ENCODE measurements at regions not wholly inside any gene's neighbourhood (a gene's known extent, or its start where the extent isn't known, plus 50 kb on each side); places are given as distances from the start of the nearest gene placed in this dataset.
"Not testable (repeated sequence)": the region's sequence is repeated elsewhere in the genome, so short reads cannot be mapped to it uniquely, and the experiment has no call there.

GRCh38 chr1:184826001-184826400, 71.3 kb upstream of the EDEM3 start:
- ATAC-seq (no peak), DNase-seq (no peak)
- Mint-ChIP-seq H3K4me1 (ENCODE audit: low read depth) (no peaks in the 10 kb centered on the region), H3K36me3 (ENCODE audit: insufficient read depth) (peaks cover 12% of the 10 kb centered on the region), H3K27me3 (ENCODE audit: low read depth) (no peaks in the 10 kb centered on the region), H3K4me3 (no peak overlapping the region), H3K9me3 (no peaks in the 10 kb centered on the region)

DNA sequence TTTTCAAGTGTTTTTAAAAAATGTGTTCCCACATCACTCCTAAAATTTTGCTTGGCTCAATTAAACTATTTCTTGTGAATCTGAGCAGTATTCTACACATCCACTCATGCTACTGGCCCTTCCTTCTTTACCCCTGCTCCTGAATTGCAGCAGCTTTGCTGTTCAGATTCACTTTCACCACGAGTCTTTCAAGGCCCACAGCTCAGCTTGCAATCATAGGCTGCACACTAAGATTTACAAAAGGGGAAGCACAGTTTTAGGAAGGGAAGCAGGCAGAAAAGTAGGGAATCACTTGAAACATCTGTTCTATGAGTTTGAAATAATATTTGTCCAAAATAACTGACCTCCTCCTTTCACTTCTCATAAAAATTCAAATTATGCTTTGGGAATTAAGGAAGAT, 70.9 kb upstream of the EDEM3 start:
- ATAC-seq (no peak), DNase-seq (no peak)
- no peaks in the 10 kb centered on the region for H3K4me1 Mint-ChIP-seq (ENCODE audit: low read depth)
- H3K36me3 Mint-ChIP-seq (ENCODE audit: insufficient read depth), result peaks cover 16% of the 10 kb centered on the region
- no peak overlapping the region for H3K4me3 Mint-ChIP-seq
- no peaks in the 10 kb centered on the region for H3K27me3 Mint-ChIP-seq (ENCODE audit: low read depth)
- H3K9me3 Mint-ChIP-seq, result no peaks in the 10 kb centered on the region

GRCh38 chr1:184824691-184825323, 70.1 kb upstream of the EDEM3 start:
- Mint-ChIP-seq H3K9me3 (no peaks in the 10 kb centered on the region), H3K4me1 (ENCODE audit: low read depth) (no peaks in the 10 kb centered on the region), H3K27me3 (ENCODE audit: low read depth) (no peaks in the 10 kb centered on the region), H3K4me3 (no peak overlapping the region), H3K36me3 (ENCODE audit: insufficient read depth) (peaks cover 18% of the 10 kb centered on the region)
- ATAC-seq (no peak), DNase-seq (no peak)

- Mint-ChIP-seq H3K27me3 (ENCODE audit: low read depth) (no peaks in the 10 kb centered on the region), H3K4me1 (ENCODE audit: low read depth) (no peaks in the 10 kb centered on the region), H3K4me3 (no peak overlapping the region), H3K9me3 (no peaks in the 10 kb centered on the region), H3K36me3 (ENCODE audit: insufficient read depth) (peaks cover 24% of the 10 kb centered on the region)
- no peak for DNase-seq
- ATAC-seq, result no peak
Observed at GRCh38 chr1:184823080-184823479, 68.4 kb upstream of the EDEM3 start.

DNA sequence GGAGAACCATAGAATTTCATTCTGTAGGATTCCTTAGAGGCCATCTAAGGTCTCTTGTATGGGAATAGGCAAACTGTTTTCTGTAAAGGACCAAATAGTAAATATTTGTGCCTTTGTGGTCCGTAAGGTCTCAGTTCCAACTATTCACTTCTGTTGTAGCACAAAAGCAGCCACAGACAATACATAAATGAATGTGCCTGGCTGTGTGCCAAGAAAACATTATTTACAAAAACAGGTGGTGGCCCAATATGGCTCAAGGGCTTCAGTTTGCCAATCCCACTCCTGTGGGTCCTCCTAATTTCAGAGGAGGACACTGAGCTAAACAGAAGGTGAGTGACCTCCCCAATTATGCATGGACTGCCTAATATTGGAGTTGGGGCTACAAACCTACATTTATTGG, 67.6 kb upstream of the EDEM3 start:
- Mint-ChIP-seq H3K27me3 (ENCODE audit: low read depth) (no peaks in the 10 kb centered on the region), H3K36me3 (ENCODE audit: insufficient read depth) (peaks cover 31% of the 10 kb centered on the region), H3K4me1 (ENCODE audit: low read depth) (no peaks in the 10 kb centered on the region), H3K4me3 (no peak overlapping the region), H3K9me3 (peaks cover 3% of the 10 kb centered on the region)
- ATAC-seq (no peak), DNase-seq (no peak)

DNA sequence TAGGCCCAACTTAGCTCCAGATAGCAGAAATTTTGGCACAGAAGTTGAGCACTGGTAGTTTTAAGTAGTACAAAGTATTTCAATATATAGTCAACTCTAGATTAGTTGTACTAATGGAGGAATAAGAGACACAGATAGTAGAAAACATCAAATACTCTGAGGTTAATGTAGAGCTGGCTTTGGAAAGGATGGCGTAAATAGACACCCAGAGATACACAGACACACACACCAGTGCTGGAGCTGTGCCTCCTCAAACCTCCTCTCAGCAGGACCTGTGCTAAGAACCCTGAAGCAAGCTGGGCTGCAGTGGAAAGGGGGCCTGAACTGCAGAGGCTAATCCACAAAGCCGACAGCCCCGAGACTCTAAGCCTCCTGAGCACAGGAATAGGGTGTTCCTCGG, 67.0 kb upstream of the EDEM3 start:
- no peaks in the 10 kb centered on the region for H3K4me1 Mint-ChIP-seq (ENCODE audit: low read depth)
- ATAC-seq, result no peak
- peaks cover 33% of the 10 kb centered on the region for H3K36me3 Mint-ChIP-seq (ENCODE audit: insufficient read depth)
- no peak for DNase-seq
- no peak overlapping the region for H3K4me3 Mint-ChIP-seq
- H3K27me3 Mint-ChIP-seq (ENCODE audit: low read depth), result no peaks in the 10 kb centered on the region
- peaks cover 3% of the 10 kb centered on the region for H3K9me3 Mint-ChIP-seq

- H3K27me3 Mint-ChIP-seq (ENCODE audit: low read depth), result no peaks in the 10 kb centered on the region
- no peaks in the 10 kb centered on the region for H3K4me1 Mint-ChIP-seq (ENCODE audit: low read depth)
- no peak overlapping the region for H3K4me3 Mint-ChIP-seq
- H3K9me3 Mint-ChIP-seq, result peaks cover 3% of the 10 kb centered on the region
- DNase-seq, result no peak
- no peak for ATAC-seq
- peaks cover 31% of the 10 kb centered on the region for H3K36me3 Mint-ChIP-seq (ENCODE audit: insufficient read depth)
Observed at GRCh38 chr1:184820956-184821355, 66.3 kb upstream of the EDEM3 start.

- Mint-ChIP-seq H3K27me3 (ENCODE audit: low read depth) (no peaks in the 10 kb centered on the region), H3K36me3 (ENCODE audit: insufficient read depth) (peaks cover 31% of the 10 kb centered on the region), H3K4me1 (ENCODE audit: low read depth) (no peaks in the 10 kb centered on the region), H3K4me3 (no peak overlapping the region), H3K9me3 (peaks cover 3% of the 10 kb centered on the region)
- ATAC-seq (no peak), DNase-seq (no peak)
Observed at GRCh38 chr1:184820218-184820750, 65.6 kb upstream of the EDEM3 start.

DNA sequence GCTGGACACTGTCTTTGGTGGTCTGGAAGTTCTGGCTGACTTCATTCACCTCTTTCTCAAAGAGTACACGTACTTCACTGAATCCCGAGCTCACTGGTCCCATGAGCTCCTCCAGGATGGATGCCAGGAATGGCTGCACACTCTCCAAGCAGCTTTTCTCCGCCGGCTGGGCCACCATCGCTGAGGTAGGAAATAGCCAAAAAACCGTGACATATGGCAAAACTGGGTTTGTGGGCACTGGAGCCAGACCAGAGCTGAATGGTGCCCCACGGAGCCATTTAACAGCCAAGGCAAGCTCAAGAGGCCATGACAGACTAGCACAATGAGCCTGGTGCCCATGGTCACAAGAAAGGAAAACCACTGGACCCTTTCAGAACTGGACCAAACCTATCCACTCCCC, 64.0 kb upstream of the EDEM3 start:
- ATAC-seq, result no peak
- Mint-ChIP-seq H3K36me3 (ENCODE audit: insufficient read depth) (peaks cover 27% of the 10 kb centered on the region), H3K4me3 (no peak overlapping the region), H3K27me3 (ENCODE audit: low read depth) (no peaks in the 10 kb centered on the region), H3K4me1 (ENCODE audit: low read depth) (no peaks in the 10 kb centered on the region), H3K9me3 (peaks cover 3% of the 10 kb centered on the region)
- no peak for DNase-seq

DNA sequence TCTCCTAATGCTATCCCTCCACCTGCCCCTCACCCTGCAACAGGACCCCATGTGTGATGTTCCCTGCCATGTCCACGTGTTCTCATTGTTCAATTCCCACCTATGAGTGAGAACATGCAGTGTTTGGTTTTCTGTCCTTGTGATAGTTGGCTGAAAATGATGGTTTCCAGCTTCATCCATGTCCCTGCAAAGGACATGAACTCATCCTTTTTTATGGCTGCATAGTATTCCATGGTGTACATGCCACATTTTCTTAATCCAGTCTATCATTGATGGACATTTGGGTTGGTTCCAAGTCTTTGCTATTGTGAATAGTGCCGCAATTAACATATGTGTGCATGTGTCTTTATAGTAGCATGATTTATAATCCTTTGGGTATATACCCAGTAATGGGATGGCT, 62.3 kb upstream of the EDEM3 start:
- DNase-seq; H3K4me1 Mint-ChIP-seq (ENCODE audit: low read depth); ATAC-seq; H3K4me3 Mint-ChIP-seq; H3K9me3 Mint-ChIP-seq; H3K27me3 Mint-ChIP-seq (ENCODE audit: low read depth): not testable (repeated sequence)
- H3K36me3 Mint-ChIP-seq (ENCODE audit: insufficient read depth), result peaks cover 27% of the 10 kb centered on the region

DNA sequence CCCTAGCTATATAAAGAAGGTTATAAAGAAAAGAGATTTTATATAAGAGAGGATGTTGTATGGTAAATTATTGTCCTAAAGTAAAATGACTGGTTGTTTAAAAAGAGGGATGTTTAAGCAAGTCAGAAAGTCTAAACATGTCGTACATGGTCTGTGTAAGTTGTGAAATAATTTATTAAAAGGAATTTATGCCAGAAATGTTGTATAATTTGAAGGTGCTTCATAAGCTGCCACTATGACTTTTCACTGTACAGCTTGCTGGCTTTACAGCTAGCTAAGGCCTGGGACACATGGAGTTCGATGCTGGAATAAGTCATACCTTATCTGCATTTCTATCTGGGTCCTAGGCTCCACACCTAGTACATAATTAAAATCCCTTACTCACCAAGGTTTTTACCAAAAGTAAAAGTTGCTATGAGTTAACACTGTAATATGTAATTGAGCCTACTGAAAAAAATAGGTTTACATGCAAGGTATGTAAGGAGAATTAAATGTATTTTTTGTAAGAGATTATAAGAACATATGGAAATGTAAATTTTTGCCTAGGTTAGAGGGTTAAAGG, 59.0 kb upstream of the EDEM3 start:
- ATAC-seq (no peak), DNase-seq (no peak)
- Mint-ChIP-seq H3K9me3 (peaks cover 3% of the 10 kb centered on the region), H3K27me3 (ENCODE audit: low read depth) (no peaks in the 10 kb centered on the region), H3K4me3 (no peak overlapping the region), H3K4me1 (ENCODE audit: low read depth) (no peaks in the 10 kb centered on the region), H3K36me3 (ENCODE audit: insufficient read depth) (peaks cover 12% of the 10 kb centered on the region)

GRCh38 chr1:184811439-184812111, 56.9 kb upstream of the EDEM3 start:
- ATAC-seq (no peak), DNase-seq (no peak)
- Mint-ChIP-seq H3K4me1 (ENCODE audit: low read depth) (no peaks in the 10 kb centered on the region), H3K9me3 (no peaks in the 10 kb centered on the region), H3K27me3 (ENCODE audit: low read depth) (no peaks in the 10 kb centered on the region), H3K4me3 (no peak overlapping the region), H3K36me3 (ENCODE audit: insufficient read depth) (no peaks in the 10 kb centered on the region)

- ATAC-seq (no peak), DNase-seq (no peak)
- H3K36me3 Mint-ChIP-seq (ENCODE audit: insufficient read depth), result no peaks in the 10 kb centered on the region
- H3K9me3 Mint-ChIP-seq, result no peaks in the 10 kb centered on the region
- H3K4me3 Mint-ChIP-seq, result no peak overlapping the region
- H3K27me3 Mint-ChIP-seq (ENCODE audit: low read depth), result no peaks in the 10 kb centered on the region
- H3K4me1 Mint-ChIP-seq (ENCODE audit: low read depth), result peaks cover 2% of the 10 kb centered on the region
Observed at GRCh38 chr1:184810735-184811343, 56.2 kb upstream of the EDEM3 start.

GRCh38 chr1:184806296-184806721, 51.7 kb upstream of the EDEM3 start:
- ATAC-seq (no peak), DNase-seq (no peak)
- Mint-ChIP-seq H3K27me3 (ENCODE audit: low read depth) (no peaks in the 10 kb centered on the region), H3K4me3 (no peak overlapping the region), H3K36me3 (ENCODE audit: insufficient read depth) (peaks cover 2% of the 10 kb centered on the region), H3K4me1 (ENCODE audit: low read depth) (peaks cover 6% of the 10 kb centered on the region), H3K9me3 (no peaks in the 10 kb centered on the region)

Measured in activated T-cell treated with anti-CD3 and anti-CD28 coated beads, Interleukin-2, amount 50 U/mL, for 4 hours (primary cell).